HG03066 (cell line): ENCODE measurements at regions not wholly inside any gene's neighbourhood (a gene's known extent, or its start where the extent isn't known, plus 50 kb on each side); places are given as distances from the start of the nearest gene placed in this dataset.
A peak's percentile ranks its signal among the peaks of the same experiment; 100 is the strongest.

Experiments used
- ATAC-seq: cut with Tn5 transposase; IDR thresholded peaks from one replicate; pipeline ENCODE4 v1.9.1; 2021; ENCODE audit warnings: low read depth; ENCODE audit not compliant: unreplicated experiment

- ATAC-seq: no peak
Observed at GRCh38 chr2:147712051-147712450, 132.8 kb upstream of the ACVR2A start.

DNA sequence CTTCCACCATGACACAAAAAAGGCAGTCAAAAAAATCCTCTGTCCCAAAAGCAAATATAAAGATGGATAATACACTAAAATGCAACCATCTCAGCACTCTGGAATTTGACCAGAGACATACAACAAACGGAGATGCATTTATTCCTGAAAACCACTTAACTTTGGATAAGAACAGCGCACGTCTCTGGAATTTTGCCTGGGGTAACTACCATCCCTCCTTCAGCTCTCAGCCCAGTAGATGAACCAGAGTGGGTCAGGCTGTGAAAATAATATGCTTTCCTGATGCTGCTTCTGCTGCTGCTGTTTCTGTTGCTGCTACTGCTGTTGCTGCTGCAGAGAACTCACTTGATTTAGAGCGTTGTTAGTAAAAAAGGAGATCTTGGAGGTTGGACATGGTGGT lies 133.8 kb upstream of the ACVR2A start:
- ATAC-seq: no peak

GRCh38 chr2:147709655-147710054 lies 135.2 kb upstream of the ACVR2A start:
- no peak for ATAC-seq

GRCh38 chr2:147703171-147703570 lies 141.7 kb upstream of the ACVR2A start:
- ATAC-seq: no peak

DNA sequence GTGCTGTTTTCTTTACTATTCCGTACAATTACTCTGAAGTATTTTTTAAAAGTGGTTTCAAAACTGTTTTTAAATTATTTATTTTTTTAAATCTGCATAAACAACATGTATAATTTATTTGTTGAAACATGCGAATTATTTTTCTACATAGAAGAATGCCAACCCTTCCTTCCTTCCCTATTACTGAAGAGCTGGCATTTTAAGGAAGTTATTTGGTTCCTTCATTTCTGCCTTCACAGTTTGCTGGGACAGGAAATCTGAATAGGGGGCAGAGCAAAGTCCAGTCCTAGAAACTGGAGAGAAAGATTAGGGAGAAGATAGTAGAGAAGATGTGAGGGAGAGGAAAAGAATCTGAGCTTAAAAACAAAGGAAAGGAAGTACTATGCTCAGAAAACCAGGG lies 146.7 kb upstream of the ACVR2A start:
- ATAC-seq: no peak

GRCh38 chr2:147696426-147696825 lies 148.4 kb upstream of the ACVR2A start:
- no peak for ATAC-seq

DNA sequence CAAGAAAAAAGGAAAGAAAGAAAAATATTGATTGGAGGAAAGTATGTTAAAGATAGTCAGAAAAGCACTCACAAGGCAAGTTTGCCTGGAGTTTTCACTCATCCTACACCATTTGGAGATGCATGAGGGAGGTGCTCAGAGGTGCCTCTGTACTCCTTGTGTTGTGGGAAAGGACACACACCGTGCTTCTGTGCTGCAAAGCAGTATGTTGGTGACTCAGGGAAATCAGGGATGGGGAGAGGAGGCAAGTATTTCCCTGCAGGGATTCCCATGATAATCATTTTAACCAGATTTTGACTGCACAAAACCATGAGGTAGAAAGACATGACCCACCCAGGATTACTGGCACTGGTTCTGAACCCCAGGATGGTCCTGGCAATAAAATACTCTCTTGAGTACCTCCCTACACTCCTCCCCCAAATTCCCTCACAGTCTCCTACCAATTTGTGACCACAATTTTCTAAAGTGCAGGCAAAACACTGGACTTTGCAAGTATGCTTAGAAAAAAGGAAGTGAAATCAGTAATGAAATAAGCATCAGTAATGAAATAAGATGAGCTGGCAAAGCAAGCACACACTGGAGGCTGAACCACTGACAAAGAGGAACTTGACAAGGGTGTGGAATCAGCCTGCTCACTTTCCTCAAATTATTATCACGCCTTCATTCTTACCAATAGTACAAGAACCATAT lies 155.5 kb upstream of the ACVR2A start:
- ATAC-seq: peak; percentile 100

- ATAC-seq: no peak
Observed at GRCh38 chr2:147688242-147688641, 156.6 kb upstream of the ACVR2A start.

- ATAC-seq: no peak
Observed at GRCh38 chr2:147686365-147686764, 158.5 kb upstream of the ACVR2A start.

DNA sequence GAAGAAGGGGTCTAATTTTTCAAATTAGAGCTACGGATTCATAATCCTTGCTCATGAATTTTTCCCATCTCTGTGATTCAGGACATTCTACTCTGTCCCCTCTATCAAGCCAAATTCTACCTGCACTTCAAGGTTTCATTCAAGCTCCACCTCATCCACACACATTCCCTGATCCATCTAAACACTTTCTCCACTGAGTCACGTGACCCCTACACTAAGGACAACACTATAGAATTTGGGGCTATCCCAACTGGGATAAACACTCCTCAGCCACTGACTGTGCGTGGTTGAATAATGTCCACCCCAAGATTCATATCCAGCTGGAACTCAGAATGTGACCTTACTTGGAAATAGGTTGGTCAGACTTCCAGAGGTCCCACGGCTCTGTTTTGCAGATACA lies 159.9 kb upstream of the ACVR2A start:
- no peak for ATAC-seq

- ATAC-seq: no peak
Observed at GRCh38 chr2:147683380-147683779, 161.4 kb upstream of the ACVR2A start.

GRCh38 chr2:147681093-147681492 lies 163.7 kb upstream of the ACVR2A start:
- no peak for ATAC-seq

- ATAC-seq: no peak
Observed at GRCh38 chr2:147679955-147680531, 164.8 kb upstream of the ACVR2A start.

- ATAC-seq: no peak
Observed at GRCh38 chr2:147679191-147679954, 165.5 kb upstream of the ACVR2A start.

GRCh38 chr2:147665105-147665504 lies 179.7 kb upstream of the ACVR2A start:
- ATAC-seq: no peak

GRCh38 chr2:147663962-147664361 lies 180.9 kb upstream of the ACVR2A start:
- no peak for ATAC-seq

DNA sequence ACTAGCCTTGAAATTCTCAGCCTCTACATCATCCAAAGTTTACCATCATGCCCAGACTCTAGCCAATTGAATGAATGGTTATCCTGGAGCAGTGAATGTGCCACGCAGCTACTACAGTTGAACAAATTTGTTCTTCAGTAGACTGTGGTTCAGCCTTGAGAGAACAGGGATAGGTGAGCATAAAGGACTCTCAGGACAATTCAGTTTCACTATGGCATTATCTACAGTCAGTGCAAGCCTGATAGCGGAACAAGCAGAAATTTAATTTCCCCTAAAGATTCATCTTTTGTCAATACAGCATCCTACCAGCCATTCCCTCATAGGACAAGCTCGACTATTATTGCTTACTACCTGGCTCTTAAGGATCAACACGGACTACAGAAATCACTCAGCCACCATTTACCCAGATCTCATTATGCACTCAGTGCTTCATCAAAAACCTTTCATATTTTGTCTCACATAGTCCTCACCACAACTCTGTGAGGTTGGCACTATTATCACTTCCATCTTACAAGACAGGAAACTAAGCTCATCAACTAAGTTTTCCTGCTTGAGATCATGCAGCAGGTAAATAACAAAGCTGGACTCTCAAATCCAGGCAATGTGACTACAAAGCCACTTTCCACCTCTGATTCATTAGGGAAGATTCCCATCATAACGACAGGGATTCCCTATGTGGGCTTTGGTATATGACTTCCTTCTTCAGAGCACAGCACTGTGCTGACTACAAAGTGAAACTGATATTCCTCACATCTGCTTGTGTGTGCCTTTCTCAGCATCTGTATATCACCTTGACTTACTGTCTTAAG lies 181.5 kb upstream of the ACVR2A start:
- ATAC-seq: peak; percentile 80

GRCh38 chr2:147662221-147662620 lies 182.6 kb upstream of the ACVR2A start:
- ATAC-seq: no peak

DNA sequence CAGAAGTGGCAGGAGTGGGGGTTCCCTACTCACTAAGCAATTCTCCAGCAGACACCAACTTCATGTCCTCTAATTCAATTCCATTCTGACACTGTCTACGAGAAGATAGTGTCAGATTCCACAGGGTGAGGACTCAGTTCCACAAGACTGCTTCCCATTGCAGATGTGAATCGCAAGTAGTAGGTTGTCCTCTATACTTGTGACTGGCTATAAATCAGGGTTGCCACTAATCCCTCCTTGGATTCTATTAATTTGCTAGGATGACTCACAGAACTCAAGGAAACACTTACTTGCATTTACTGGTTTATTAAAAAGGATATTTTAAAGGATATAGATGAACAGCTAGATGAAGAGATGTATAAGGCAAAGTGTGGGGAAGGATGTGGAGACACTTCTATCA lies 184.1 kb upstream of the ACVR2A start:
- ATAC-seq: no peak

DNA sequence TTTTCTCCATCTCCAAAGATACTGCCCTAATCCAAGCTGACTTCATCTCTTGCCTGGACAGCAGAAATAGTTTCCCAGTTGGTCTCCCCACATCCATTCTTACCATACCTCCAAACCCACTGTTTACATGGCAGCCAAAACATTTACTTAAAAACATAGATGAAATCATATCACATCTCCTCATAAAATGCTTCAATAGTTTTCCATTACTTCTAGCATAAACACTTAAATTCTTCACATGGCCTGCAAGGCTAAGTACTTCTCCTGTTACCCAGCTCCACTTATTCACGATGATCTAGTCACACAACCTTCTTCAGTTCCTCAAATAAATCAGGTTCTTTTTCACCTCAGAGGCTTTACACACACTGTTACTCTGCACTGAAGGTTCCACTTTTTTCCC lies 185.8 kb upstream of the ACVR2A start:
- ATAC-seq: no peak
